Psoas muscle (tissue), 7 donors: ENCODE measurements at regions not wholly inside any gene's neighbourhood (a gene's known extent, or its start where the extent isn't known, plus 50 kb on each side); places are given as distances from the start of the nearest gene placed in this dataset.

ENCODE experiments used
- ATAC-seq, 4 donors: fragments of 200-7000 bp; cut with Tn5 transposase; one replicate each; pipeline ENCODE4 v1.9.1; 2020; ENCODE audit warnings: moderate library complexity in 3 of 4, mild to moderate bottlenecking in 2 of 4
- DNase-seq, 2 donors: peaks; one replicate each; pipeline ENCODE4 v3.0.0-alpha.2; 2020
- H3K27ac ChIP-seq: fragments of 200-600 bp; one replicate; pipeline ENCODE4 v1.8.0; 2022
- H3K27me3 ChIP-seq, 3 donors: fragments of 200-600 bp in 1 of 3; one replicate each; pipeline versions ENCODE4 v1.6.1 to v1.8.0; 2013 to 2022; ENCODE audit warnings: low read length in 2 of 3, mild to moderate bottlenecking in 2 of 3, moderate library complexity in 1 of 3; ENCODE audit not compliant: insufficient read depth in 3 of 3
- H3K36me3 ChIP-seq, 2 donors: fragments of 200-600 bp in 1 of 2; one replicate each; pipeline versions ENCODE4 v1.6.1 to v1.8.0; 2013 to 2022; ENCODE audit warnings: low read depth in 1 of 2, mild to moderate bottlenecking in 1 of 2, moderate library complexity in 1 of 2; ENCODE audit not compliant: insufficient read depth in 1 of 2
- H3K4me1 ChIP-seq: fragments of 200-600 bp; one replicate; pipeline ENCODE4 v1.8.0; 2022
- H3K4me3 ChIP-seq: fragments of 200-600 bp; one replicate; pipeline ENCODE4 v1.8.0; 2022; ENCODE audit warnings: mild to moderate bottlenecking
- H3K9me3 ChIP-seq: fragments of 200-600 bp; one replicate; pipeline ENCODE4 v1.8.0; 2022
- WGBS, 3 donors: extraction: QIAGEN DNeasy Blood & Tissue Kit; methylation state at CpG; one replicate each; pipeline versions ENCODE4 v1.1.6 to v1.1.7; 2013; 5-methylcytosine and 5-hydroxymethylcytosine counted together
- intact Hi-C, 2 donors: fragments of 100-400 bp; cut with DNase I; formaldehyde crosslinking; loops; one replicate each; pipeline versions ENCODE4 v1.11.0 to v1.14.2; 2022
- TF ChIP-seq, protein P1 (sequence below): fragments of 200-600 bp; IDR thresholded peaks from one replicate; pipeline ENCODE4 v1.8.0; 2022; ENCODE audit warnings: antibody characterized with exemption
- donor health status: healthy with polysubstance abuse.
- donor health status: DM: no; HTN: no; CAD: no; lungs with moderate emphysema.
- donor health status: Bipolar disorder and iron deficiency.
- donor health status: healthy.
- donor health status: DM: yes; HTN: yes; CAD: no.
- donor health status: DM: no; HTN: no; CAD: no.
- donor health status: DM: yes; HTN: yes; CAD: no.

DNA sequence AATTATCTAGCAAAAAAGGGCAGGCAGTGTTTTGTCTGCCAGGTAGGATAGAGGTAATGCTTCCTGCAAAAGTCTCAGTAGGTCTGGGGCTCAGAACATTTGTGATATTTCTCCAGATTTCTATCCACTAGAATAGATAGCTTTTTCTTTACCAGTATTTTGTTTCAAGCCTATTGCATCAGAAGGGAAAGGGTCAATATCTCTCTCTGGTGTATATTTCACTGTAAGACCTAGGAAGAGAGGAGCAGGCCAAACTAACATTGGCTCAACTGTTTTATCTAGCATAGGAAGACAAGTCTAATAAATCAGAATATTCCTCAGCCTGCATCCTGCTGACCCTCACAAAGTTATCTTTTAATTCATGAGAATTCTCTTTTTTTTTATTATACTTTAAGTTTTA, 106.7 kb upstream of the DAAM1 start:
- H3K36me3 ChIP-seq = no peaks in the 10 kb centered on the region
- H3K9me3 ChIP-seq = no peaks in the 10 kb centered on the region
- ATAC-seq (no peak), DNase-seq (no peak)
- H3K4me3 ChIP-seq = no peak overlapping the region
- H3K27ac ChIP-seq = no peak overlapping the region
- intact Hi-C loops = no loop called here
- H3K4me1 ChIP-seq = no peaks in the 10 kb centered on the region
- no peaks in the 10 kb centered on the region for H3K27me3 ChIP-seq
- TF ChIP-seq, protein P1, sequence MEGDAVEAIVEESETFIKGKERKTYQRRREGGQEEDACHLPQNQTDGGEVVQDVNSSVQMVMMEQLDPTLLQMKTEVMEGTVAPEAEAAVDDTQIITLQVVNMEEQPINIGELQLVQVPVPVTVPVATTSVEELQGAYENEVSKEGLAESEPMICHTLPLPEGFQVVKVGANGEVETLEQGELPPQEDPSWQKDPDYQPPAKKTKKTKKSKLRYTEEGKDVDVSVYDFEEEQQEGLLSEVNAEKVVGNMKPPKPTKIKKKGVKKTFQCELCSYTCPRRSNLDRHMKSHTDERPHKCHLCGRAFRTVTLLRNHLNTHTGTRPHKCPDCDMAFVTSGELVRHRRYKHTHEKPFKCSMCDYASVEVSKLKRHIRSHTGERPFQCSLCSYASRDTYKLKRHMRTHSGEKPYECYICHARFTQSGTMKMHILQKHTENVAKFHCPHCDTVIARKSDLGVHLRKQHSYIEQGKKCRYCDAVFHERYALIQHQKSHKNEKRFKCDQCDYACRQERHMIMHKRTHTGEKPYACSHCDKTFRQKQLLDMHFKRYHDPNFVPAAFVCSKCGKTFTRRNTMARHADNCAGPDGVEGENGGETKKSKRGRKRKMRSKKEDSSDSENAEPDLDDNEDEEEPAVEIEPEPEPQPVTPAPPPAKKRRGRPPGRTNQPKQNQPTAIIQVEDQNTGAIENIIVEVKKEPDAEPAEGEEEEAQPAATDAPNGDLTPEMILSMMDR = no peak

DNA sequence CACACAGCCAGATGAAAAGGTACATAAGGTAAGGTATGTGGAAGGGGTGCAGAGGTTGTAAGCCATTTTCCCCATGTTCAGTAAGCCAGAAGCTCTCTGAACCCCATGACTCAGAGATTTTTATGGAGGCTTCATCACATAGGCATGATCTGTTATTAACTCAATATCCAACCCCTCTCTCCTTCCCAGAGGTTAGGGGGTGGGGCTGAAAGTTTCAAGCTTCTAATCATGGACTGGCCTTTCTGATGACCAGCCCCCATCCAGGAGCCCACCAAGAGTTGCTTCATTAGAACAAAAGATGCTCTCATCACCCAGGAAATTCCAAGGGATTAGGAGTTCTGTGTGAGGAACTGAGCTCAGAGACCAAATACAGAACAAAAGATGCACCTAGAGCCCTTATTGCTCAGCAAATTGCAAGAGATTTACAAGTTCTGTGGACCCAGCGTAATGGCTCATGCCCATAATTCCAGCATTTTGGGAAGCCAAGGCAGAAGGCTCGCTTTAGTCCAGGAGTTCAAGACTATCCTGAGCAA, 103.2 kb upstream of the DAAM1 start:
- no peak for ATAC-seq
- H3K4me3 ChIP-seq = no peak overlapping the region
- no peaks in the 10 kb centered on the region for H3K36me3 ChIP-seq
- intact Hi-C loops = no loop called here
- TF ChIP-seq, protein P1 = no peak
- H3K9me3 ChIP-seq = no peaks in the 10 kb centered on the region
- no peaks in the 10 kb centered on the region for H3K4me1 ChIP-seq
- no peak for DNase-seq
- H3K27ac ChIP-seq = no peak overlapping the region
- no peaks in the 10 kb centered on the region for H3K27me3 ChIP-seq
- WGBS, 3 donors = 95 to 98% (median 96%) methylated on average over 2 of the region's 2 CpGs

DNA sequence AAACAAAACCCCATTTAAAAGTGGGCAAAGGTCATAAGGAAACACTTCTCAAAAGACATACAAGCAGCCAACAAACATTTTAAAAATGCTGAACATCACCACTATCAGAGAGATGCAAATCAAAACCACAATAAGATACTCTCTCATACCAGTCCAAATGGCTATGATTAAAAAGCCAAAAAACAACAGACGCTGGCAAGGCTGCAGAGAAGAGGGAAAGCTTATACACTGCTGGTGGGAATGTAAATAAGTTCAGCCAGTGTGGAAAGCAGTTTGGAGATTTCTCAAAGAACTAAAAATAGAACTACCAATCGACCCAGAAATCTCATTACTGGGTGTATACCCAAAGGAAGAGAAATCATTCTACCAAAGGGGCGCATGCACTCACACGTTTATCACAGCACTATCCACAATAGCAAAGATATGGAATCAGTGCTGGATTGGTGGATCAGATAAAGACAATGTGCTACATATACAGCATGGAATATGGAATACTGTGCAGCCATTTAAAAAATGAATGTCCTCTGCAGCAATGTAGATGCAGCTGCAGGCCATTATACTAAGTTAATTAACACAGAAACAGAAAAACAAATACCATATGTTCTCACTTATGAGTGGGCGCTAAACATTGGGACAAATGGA, 102.1 kb upstream of the DAAM1 start:
- H3K27ac ChIP-seq = no peak overlapping the region
- H3K9me3 ChIP-seq = no peaks in the 10 kb centered on the region

DNA sequence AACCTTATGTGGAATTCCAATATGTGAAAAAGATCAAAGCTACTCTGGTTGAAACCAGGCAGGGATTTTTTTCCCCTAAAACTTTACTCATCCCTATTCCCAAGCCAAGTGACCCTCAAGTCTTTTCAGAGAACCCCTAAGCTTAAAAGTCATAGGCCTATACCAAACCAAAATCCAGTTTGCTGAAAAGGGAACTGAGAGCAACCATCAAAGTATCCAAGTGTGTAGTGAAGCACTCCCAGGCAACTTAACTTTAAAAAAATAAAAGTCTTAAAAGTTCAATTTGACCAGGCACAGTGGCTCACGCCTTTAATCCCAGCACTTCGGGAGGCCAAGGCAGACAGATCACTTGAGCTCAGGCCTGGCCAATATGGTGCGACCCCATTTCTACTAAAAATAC, 101.2 kb upstream of the DAAM1 start:
- Histone ChIP-seq H3K27me3 (no peaks in the 10 kb centered on the region), H3K27ac (no peak overlapping the region), H3K9me3 (no peaks in the 10 kb centered on the region), H3K4me1 (no peaks in the 10 kb centered on the region), H3K36me3 (no peaks in the 10 kb centered on the region), H3K4me3 (no peak overlapping the region)
- WGBS, 3 donors = 77 to 94% (median 85%) methylated on average over 3 of the region's 3 CpGs
- ATAC-seq (no peak), DNase-seq (no peak)
- intact Hi-C loops = no loop called here
- TF ChIP-seq, protein P1 = no peak

More for the DNA sequence above, 102.1 kb upstream of the DAAM1 start:
- intact Hi-C loops = no loop called here
- Histone ChIP-seq H3K36me3 (no peaks in the 10 kb centered on the region), H3K27me3 (no peaks in the 10 kb centered on the region), H3K4me3 (no peak overlapping the region), H3K4me1 (no peaks in the 10 kb centered on the region)
- ATAC-seq (no peak), DNase-seq (no peak)
- WGBS, 3 donors = 56 to 68% (median 58%) methylated on average over 5 of the region's 5 CpGs
- TF ChIP-seq, protein P1 = no peak

DNA sequence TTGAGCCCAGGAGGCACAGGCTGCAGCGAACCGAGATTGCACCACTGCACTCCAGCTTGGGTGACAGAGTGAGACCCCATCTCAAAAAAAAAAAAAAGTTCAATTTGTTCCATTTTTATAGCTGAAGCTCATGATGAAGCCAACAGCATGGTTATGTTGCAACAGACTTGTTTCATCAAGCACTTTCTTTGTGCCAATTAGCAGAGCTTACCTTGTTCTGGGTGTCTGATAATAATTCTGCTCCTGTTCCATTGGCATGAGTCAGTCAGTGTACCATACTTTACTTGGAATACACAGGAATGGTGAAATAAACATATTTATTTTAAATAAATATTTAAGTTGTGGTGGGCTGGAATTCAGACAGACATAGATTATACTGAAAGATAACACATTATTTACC, 100.8 kb upstream of the DAAM1 start:
- H3K9me3 ChIP-seq = no peaks in the 10 kb centered on the region
- DNase-seq (no peak), ATAC-seq (no peak)
- H3K27me3 ChIP-seq = no peaks in the 10 kb centered on the region
- 82 to 93% (median 86%) methylated on average over 2 of the region's 2 CpGs for WGBS, 3 donors
- TF ChIP-seq, protein P1 = no peak
- intact Hi-C loops = no loop called here
- H3K27ac ChIP-seq = no peak overlapping the region
- no peak overlapping the region for H3K4me3 ChIP-seq
- no peaks in the 10 kb centered on the region for H3K36me3 ChIP-seq
- no peaks in the 10 kb centered on the region for H3K4me1 ChIP-seq
